GM23338 (cell line): ENCODE measurements at regions not wholly inside any gene's neighbourhood (a gene's known extent, or its start where the extent isn't known, plus 50 kb on each side); places are given as distances from the start of the nearest gene placed in this dataset.

ENCODE experiments used
- CTCF ChIP-seq, 2 experiments: fragments of 200-600 bp in 1 of 2; sonication (generic) in 1 of 2; conservative IDR thresholded peaks; 2 replicates each; pipeline versions ENCODE4 v1.5.1 to v1.6.1; 2016 to 2017; ENCODE audit warnings: antibody characterized with exemption in 2 of 2, low read depth in 2 of 2, mild to moderate bottlenecking in 2 of 2, moderate library complexity in 1 of 2
- EZH2 ChIP-seq: fragments of 200-600 bp; sonication (generic); IDR thresholded peaks from one replicate; pipeline ENCODE4 v1.8.0; 2017; ENCODE audit warnings: antibody characterized with exemption, mild to moderate bottlenecking, low read depth; ENCODE audit not compliant: unreplicated experiment
- EZH2phosphoT487 ChIP-seq: fragments of 200-600 bp; sonication (generic); IDR thresholded peaks from one replicate; pipeline ENCODE4 v1.8.1; 2018; ENCODE audit warnings: antibody characterized with exemption; ENCODE audit not compliant: unreplicated experiment
- JUNB ChIP-seq: IDR thresholded peaks from one replicate; pipeline ENCODE4 v1.6.1; 2016; ENCODE audit warnings: antibody characterized with exemption; ENCODE audit not compliant: unreplicated experiment
- POLR2AphosphoS5 ChIP-seq: IDR thresholded peaks from 2 replicates; pipeline ENCODE4 v1.6.1; 2016; ENCODE audit warnings: antibody characterized with exemption, low read depth
- REST ChIP-seq: IDR thresholded peaks from one replicate; pipeline ENCODE4 v1.6.1; 2018; ENCODE audit warnings: antibody characterized with exemption; ENCODE audit not compliant: unreplicated experiment
- ZNF331 ChIP-seq: fragments of 250-450 bp; sonication (Bioruptor Pico); IDR thresholded peaks from 2 replicates; pipeline ENCODE4 v1.5.0; 2020; ENCODE audit warnings: low read depth, mild to moderate bottlenecking, moderate library complexity

- TF ChIP-seq CTCF (conservative IDR thresholded peaks at IDR 0.05; ENCODE audit: low read depth in 2 of 2) (no peak), POLR2AphosphoS5 (no peak), JUNB (no peak), EZH2 (no peak), EZH2phosphoT487 (no peak), ZNF331 (CRISPR knock-in tag) (no peak), REST (no peak)
Measured at GRCh38 chrY:19842972-19843371, 98.4 kb upstream of the KDM5D start.
